ENCODE measurements at regions not wholly inside any gene's neighbourhood (a gene's known extent, or its start where the extent isn't known, plus 50 kb on each side); places are given as distances from the start of the nearest gene placed in this dataset.

GRCh38 chr10:78297997-78298396, 264.3 kb downstream of the RPS24 start:
- no peak for TF ChIP-seq POLR2A (IDR thresholded peaks at IDR 0.05; ENCODE audit: borderline replicate concordance, extremely low read depth, insufficient read depth, insufficient read length)
- TF ChIP-seq CTCF (IDR thresholded peaks at IDR 0.05 in 2 of 3, conservative IDR thresholded peaks at IDR 0.05 in 1 of 3; ENCODE audit: borderline replicate concordance in 1 of 3, insufficient read depth in 1 of 3, low read depth in 2 of 3, low read length in 2 of 3), result no peak
- TF ChIP-seq EZH2 (IDR thresholded peaks at IDR 0.05), result no peak
- TF ChIP-seq POLR2AphosphoS5 (IDR thresholded peaks at IDR 0.05; ENCODE audit: low read depth, low read length), result no peak

All from HCT116 (cell line).